Activated effector memory CD4-positive, alpha-beta T cell treated with Interleukin-2 at 50 U/mL for 16 hours (primary cell): ENCODE measurements at regions not wholly inside any gene's neighbourhood (a gene's known extent, or its start where the extent isn't known, plus 50 kb on each side); places are given as distances from the start of the nearest gene placed in this dataset.
"Not testable (repeated sequence)": the region's sequence is repeated elsewhere in the genome, so short reads cannot be mapped to it uniquely, and the experiment has no call there.

ENCODE experiments used
- DNase-seq: peaks from one replicate; pipeline ENCODE4 v3.0.0-alpha.2; 2020

GRCh38 chr20:53855733-53856132, 214.7 kb downstream of the BCAS1 start:
- no peak for DNase-seq

- not testable (repeated sequence) for DNase-seq
Measured at GRCh38 chr20:53854609-53854926, 215.8 kb downstream of the BCAS1 start.

DNA sequence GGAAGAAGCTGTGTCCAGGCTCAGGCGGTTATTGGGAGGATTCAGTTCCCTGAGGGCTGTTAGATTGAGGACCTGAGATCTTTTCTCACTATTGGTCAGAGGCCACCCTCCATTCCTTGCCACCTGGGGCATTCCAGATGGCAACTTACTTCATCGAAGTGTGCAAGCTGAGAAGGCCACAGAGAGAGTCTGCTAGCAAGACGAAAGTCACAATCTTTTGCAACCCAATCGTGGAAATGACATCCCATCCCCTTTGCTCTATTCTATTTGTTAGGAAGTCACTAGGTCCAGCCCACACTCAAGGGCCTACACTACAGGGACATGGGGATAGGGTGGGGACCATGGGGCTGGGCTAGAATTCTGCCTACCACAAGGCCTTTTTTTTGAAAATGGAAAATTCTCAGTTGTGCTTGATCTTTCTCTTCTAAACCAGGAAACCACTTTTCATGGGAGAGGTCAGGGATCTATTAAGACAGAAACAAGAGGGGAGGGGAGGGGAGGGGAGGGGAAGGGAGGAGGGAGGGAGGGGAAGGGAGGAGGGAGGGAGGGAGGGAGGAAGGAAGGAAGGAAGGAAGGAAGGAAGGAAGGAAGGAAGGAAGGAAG, 217.2 kb downstream of the BCAS1 start:
- no peak for DNase-seq

GRCh38 chr20:53852691-53853090, 217.7 kb downstream of the BCAS1 start:
- no peak for DNase-seq

GRCh38 chr20:53852014-53852413, 218.4 kb downstream of the BCAS1 start:
- no peak for DNase-seq

GRCh38 chr20:53850319-53850718, 220.1 kb downstream of the BCAS1 start:
- no peak for DNase-seq

- no peak for DNase-seq
Measured at GRCh38 chr20:53849471-53850059, 220.8 kb downstream of the BCAS1 start.

DNA sequence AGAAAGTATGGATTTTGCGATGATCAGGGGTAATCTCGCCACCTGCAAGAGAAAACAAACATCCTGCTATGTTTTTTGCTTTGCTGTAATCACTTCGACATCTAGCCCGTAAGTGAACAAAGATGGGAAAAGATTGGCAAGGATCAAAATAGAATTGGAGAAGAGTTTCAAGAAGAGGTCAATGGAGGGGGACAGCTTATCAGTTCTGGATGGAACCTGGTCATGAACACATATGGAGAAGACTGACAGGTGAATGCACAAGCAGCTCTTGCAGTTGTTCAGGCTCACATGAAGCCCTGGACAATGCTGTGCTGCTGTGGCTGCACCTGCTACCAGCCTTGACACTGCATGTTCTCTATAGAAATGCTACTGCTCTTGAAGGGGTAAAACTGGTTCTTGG, 222.1 kb downstream of the BCAS1 start:
- DNase-seq, result no peak

DNA sequence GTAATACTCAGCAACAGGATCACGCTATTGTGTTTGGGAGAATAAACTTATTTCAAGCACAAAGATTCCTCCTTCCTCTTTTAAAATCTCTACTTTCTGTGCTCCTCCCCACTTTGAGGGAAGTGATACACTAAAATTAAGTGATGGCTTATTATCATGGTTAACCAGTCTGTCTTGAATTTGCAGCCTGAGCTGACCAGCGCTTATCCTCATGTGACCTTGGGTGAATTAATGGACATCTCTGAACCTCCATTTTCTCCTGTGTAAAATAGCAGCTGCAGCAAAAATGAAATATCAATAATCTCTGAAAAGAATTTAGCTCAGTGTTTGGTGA, 222.6 kb downstream of the BCAS1 start:
- no peak for DNase-seq

GRCh38 chr20:53847139-53847836, 223.1 kb downstream of the BCAS1 start:
- no peak for DNase-seq

- no peak for DNase-seq
Measured at GRCh38 chr20:53846640-53847039, 223.8 kb downstream of the BCAS1 start.

GRCh38 chr20:53845980-53846379, 224.4 kb downstream of the BCAS1 start:
- DNase-seq, result no peak

- no peak for DNase-seq
Measured at GRCh38 chr20:53844259-53844658, 226.1 kb downstream of the BCAS1 start.

GRCh38 chr20:53843645-53844044, 226.7 kb downstream of the BCAS1 start:
- DNase-seq, result no peak

GRCh38 chr20:53842301-53843099, 227.9 kb downstream of the BCAS1 start:
- no peak for DNase-seq

GRCh38 chr20:53841741-53842140, 228.7 kb downstream of the BCAS1 start:
- no peak for DNase-seq

GRCh38 chr20:53840532-53840931, 229.9 kb downstream of the BCAS1 start:
- no peak for DNase-seq

GRCh38 chr20:53839423-53840176, 230.8 kb downstream of the BCAS1 start:
- peak; percentile 54 for DNase-seq

- DNase-seq, result no peak
Measured at GRCh38 chr20:53838311-53838868, 232.0 kb downstream of the BCAS1 start.

DNA sequence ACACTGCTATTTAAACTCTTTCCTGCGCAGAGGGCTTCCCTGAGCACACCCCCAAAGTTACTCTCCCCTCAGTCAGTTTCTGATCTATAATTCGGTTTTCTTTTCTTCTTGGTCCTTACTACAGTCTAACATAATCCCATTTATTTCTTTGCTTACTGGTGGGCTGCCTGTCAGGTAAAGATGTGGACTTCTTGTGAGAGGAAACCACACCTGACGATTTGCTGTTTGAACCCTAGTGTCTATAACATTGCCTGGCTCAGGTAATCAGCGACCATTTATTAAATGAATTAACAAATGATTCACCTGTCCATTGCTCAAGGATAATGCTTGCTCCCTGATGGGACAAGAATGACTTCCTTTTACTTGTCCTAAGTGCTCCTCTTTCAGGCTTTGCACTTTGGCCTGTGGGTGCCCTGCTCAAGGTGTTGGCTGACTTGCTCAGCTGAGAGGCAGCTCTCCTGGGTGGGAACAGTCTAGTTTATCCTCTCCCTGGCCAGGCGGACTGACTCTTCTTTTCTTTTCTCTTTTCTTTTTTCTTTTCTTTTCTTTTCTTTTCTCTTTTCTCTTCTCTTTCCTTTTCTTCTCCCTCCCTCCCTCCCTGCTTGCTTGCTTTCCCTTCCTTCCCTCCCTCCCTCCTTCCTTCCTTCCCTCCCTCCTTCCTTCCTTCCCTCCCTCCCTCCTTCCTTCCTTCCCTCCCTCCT, 233.1 kb downstream of the BCAS1 start:
- no peak for DNase-seq

- no peak for DNase-seq
Measured at GRCh38 chr20:53834749-53835148, 235.6 kb downstream of the BCAS1 start.

DNA sequence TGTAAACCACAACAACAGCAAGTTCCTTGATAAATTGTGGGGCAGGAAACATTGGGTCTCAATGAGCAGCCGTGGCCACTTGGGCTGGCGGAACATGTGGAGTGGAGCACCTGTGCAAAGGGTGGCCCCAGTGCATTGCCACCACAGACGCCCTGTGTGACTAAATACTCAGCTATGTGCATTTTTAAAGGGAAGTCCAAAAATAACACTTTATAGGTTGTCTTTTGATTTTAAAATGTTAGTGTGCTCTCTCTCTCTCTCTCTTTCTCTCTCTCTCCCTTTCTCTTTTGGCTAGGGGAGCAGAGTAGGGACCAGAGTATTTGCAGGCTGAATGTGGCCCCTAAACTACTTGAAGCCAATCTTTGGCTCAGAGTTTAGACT, 236.3 kb downstream of the BCAS1 start:
- DNase-seq, result no peak
